H9 (cell line): ENCODE measurements at regions not wholly inside any gene's neighbourhood (a gene's known extent, or its start where the extent isn't known, plus 50 kb on each side); places are given as distances from the start of the nearest gene placed in this dataset.

Experiments used
- DNase-seq: peaks from one replicate; pipeline ENCODE4 v3.0.0-alpha.2; 2017
- H2AFZ ChIP-seq: one replicate; pipeline ENCODE4 v1.6.1; 2013; ENCODE audit warnings: mild to moderate bottlenecking, low read length, control low read depth, moderate library complexity
- H2AK5ac ChIP-seq: 2 replicates; pipeline ENCODE4 v1.6.1; 2013; ENCODE audit warnings: low read length, control low read depth, mixed read lengths; ENCODE audit not compliant: insufficient read length
- H2BK120ac ChIP-seq: one replicate; pipeline ENCODE4 v1.6.1; 2013; ENCODE audit warnings: low read depth, mild to moderate bottlenecking, low read length, control low read depth, inconsistent platforms; ENCODE audit not compliant: poor library complexity, severe bottlenecking
- H2BK12ac ChIP-seq: 2 replicates; pipeline ENCODE4 v1.6.1; 2013; ENCODE audit warnings: low read length, control low read depth, mixed read lengths, low read depth; ENCODE audit not compliant: insufficient read length
- H2BK15ac ChIP-seq: 2 replicates; pipeline ENCODE4 v1.6.1; 2013; ENCODE audit warnings: low read depth, low read length, control low read depth
- H2BK20ac ChIP-seq: one replicate; pipeline ENCODE4 v1.6.1; 2013; ENCODE audit warnings: low read depth, mild to moderate bottlenecking, low read length, control low read depth, inconsistent platforms; ENCODE audit not compliant: poor library complexity, severe bottlenecking
- H2BK5ac ChIP-seq: 2 replicates; pipeline ENCODE4 v1.6.1; 2013; ENCODE audit warnings: low read length, control low read depth, mixed read lengths; ENCODE audit not compliant: insufficient read length
- H3K14ac ChIP-seq: 2 replicates; pipeline ENCODE4 v1.6.1; 2013; ENCODE audit warnings: low read length, control low read depth; ENCODE audit not compliant: insufficient read depth
- H3K18ac ChIP-seq: 2 replicates; pipeline ENCODE4 v1.6.1; 2013; ENCODE audit warnings: low read depth, mild to moderate bottlenecking, mixed read lengths, low read length, control low read depth; ENCODE audit not compliant: insufficient read length
- H3K23ac ChIP-seq: 2 replicates; pipeline ENCODE4 v1.6.1; 2013; ENCODE audit warnings: low read length, control low read depth, mixed read lengths, low read depth; ENCODE audit not compliant: insufficient read length
- H3K23me2 ChIP-seq: 2 replicates; pipeline ENCODE4 v1.6.1; 2013; ENCODE audit warnings: low read depth, mild to moderate bottlenecking, mixed read lengths, low read length, control low read depth; ENCODE audit not compliant: insufficient read length, poor library complexity, severe bottlenecking
- H3K27ac ChIP-seq: 2 replicates; pipeline ENCODE4 v1.5.1; 2013; ENCODE audit warnings: low read length, control low read depth, mixed read lengths, low read depth; ENCODE audit not compliant: insufficient read length
- H3K27me3 ChIP-seq: 2 replicates; pipeline ENCODE4 v1.6.1; 2013; ENCODE audit warnings: low read length, control low read depth, inconsistent platforms; ENCODE audit not compliant: insufficient read depth
- H3K4ac ChIP-seq: 2 replicates; pipeline ENCODE4 v1.6.1; 2013; ENCODE audit warnings: low read depth, mild to moderate bottlenecking, control low read depth, inconsistent platforms, low read length, moderate library complexity
- H3K4me1 ChIP-seq: 2 replicates; pipeline ENCODE4 v1.6.1; 2013; ENCODE audit warnings: low read length, control low read depth, inconsistent platforms; ENCODE audit not compliant: insufficient read depth
- H3K4me2 ChIP-seq: 2 replicates; pipeline ENCODE4 v1.6.1; 2013; ENCODE audit warnings: low read length, control low read depth, mixed read lengths; ENCODE audit not compliant: insufficient read length, insufficient read depth
- H3K56ac ChIP-seq: 2 replicates; pipeline ENCODE4 v1.6.1; 2013; ENCODE audit warnings: low read depth, mild to moderate bottlenecking, mixed read lengths, low read length, control low read depth; ENCODE audit not compliant: insufficient read length
- H3K79me1 ChIP-seq: 2 replicates; pipeline ENCODE4 v1.6.1; 2013; ENCODE audit warnings: low read depth, mild to moderate bottlenecking, moderate library complexity, low read length, control low read depth, inconsistent platforms; ENCODE audit not compliant: insufficient read depth, poor library complexity, severe bottlenecking
- H3K79me2 ChIP-seq: 2 replicates; pipeline ENCODE4 v1.6.1; 2013; ENCODE audit warnings: low read length, control low read depth, inconsistent platforms; ENCODE audit not compliant: insufficient read depth
- H3K9ac ChIP-seq: 2 replicates; pipeline ENCODE4 v1.6.1; 2013; ENCODE audit warnings: low read length, control low read depth, mixed read lengths; ENCODE audit not compliant: insufficient read length; ENCODE audit errors: extremely low read depth
- H3K9me3 ChIP-seq: one replicate; pipeline ENCODE4 v1.6.1; 2013; ENCODE audit warnings: low read depth, low read length, inconsistent platforms; ENCODE audit not compliant: control insufficient read depth
- H3T11ph ChIP-seq: one replicate; pipeline ENCODE4 v1.6.1; 2013; ENCODE audit warnings: mild to moderate bottlenecking, low read length, control low read depth, inconsistent platforms
- H4K20me1 ChIP-seq: one replicate; pipeline ENCODE4 v1.6.1; 2013; ENCODE audit not compliant: control insufficient read depth, insufficient read length, insufficient read depth
- H4K5ac ChIP-seq: 2 replicates; pipeline ENCODE4 v1.6.1; 2013; ENCODE audit warnings: low read depth, mild to moderate bottlenecking, mixed read lengths, low read length, control low read depth; ENCODE audit not compliant: insufficient read length
- H4K8ac ChIP-seq: replicated peaks from 2 replicates; pipeline ENCODE4 v1.6.1; 2013; ENCODE audit warnings: low read length, control low read depth, mixed read lengths, low read depth; ENCODE audit not compliant: insufficient read length
- H4K91ac ChIP-seq: 2 replicates; pipeline ENCODE4 v1.6.1; 2013; ENCODE audit warnings: low read depth, mild to moderate bottlenecking, moderate library complexity, mixed read lengths, low read length, control low read depth; ENCODE audit not compliant: insufficient read length
- H3K27ac Mint-ChIP-seq, 3 experiments: 2 replicates in 2 of 3; 3 replicates in 1 of 3; pipeline ENCODE4 v1.8.0; 2020 to 2021; ENCODE audit warnings: mixed read lengths in 3 of 3, mild to moderate bottlenecking in 1 of 3, moderate library complexity in 1 of 3
- H3K27me3 Mint-ChIP-seq: 2 replicates; pipeline ENCODE4 v1.8.0; 2021; ENCODE audit warnings: low read depth, mild to moderate bottlenecking, moderate library complexity, mixed read lengths
- H3K36me3 Mint-ChIP-seq, 3 experiments: 2 replicates in 2 of 3; 3 replicates in 1 of 3; pipeline ENCODE4 v1.8.0; 2020 to 2021; ENCODE audit warnings: low read depth in 3 of 3, mixed read lengths in 3 of 3; ENCODE audit not compliant: insufficient read depth in 1 of 3
- H3K4me1 Mint-ChIP-seq, 2 experiments: 2 replicates each; pipeline ENCODE4 v1.8.0; 2020; ENCODE audit warnings: mixed read lengths in 2 of 2
- H3K4me3 Mint-ChIP-seq, 2 experiments: 2 replicates in 1 of 2; 3 replicates in 1 of 2; pipeline ENCODE4 v1.8.0; 2020 to 2021; ENCODE audit warnings: mild to moderate bottlenecking in 2 of 2, mixed read lengths in 2 of 2, moderate library complexity in 1 of 2
- H3K9me3 Mint-ChIP-seq, 2 experiments: 2 replicates in 1 of 2; 3 replicates in 1 of 2; pipeline ENCODE4 v1.8.0; 2020; ENCODE audit warnings: mild to moderate bottlenecking in 2 of 2, mixed read lengths in 2 of 2, moderate library complexity in 1 of 2
- CTCF ChIP-seq: fragments of 200-600 bp; sonication (generic); conservative IDR thresholded peaks from 3 replicates; pipeline ENCODE4 v1.8.0; 2021; ENCODE audit warnings: antibody characterized with exemption, mild to moderate bottlenecking
- WGBS: extraction: QIAGEN DNeasy Blood & Tissue Kit; methylation state at CpG from one replicate; pipeline ENCODE4 v1.1.7; 2013; ENCODE audit warnings: missing lambda C conversion rate, low lambda C conversion rate, mixed read lengths; ENCODE audit not compliant: insufficient read length; ENCODE audit errors: extremely low coverage; 5-methylcytosine and 5-hydroxymethylcytosine counted together

- H3K4me1 Mint-ChIP-seq, result peaks cover 3 to 5% of the 10 kb centered on the region in 2 experiments; a peak in 3 of 4 replicates
- TF ChIP-seq CTCF, result no peak
Observed at GRCh38 chr16:72590151-72590937, 418.4 kb upstream of the PMFBP1 start.

More at GRCh38 chr16:72590151-72590937, 418.4 kb upstream of the PMFBP1 start:
- no peaks in the 10 kb centered on the region for H3K23me2 ChIP-seq
- no peak overlapping the region for H3K27ac ChIP-seq
- H3K56ac ChIP-seq, result no peak overlapping the region
- no peak overlapping the region for H3K9ac ChIP-seq
- H4K20me1 ChIP-seq, result no peaks in the 10 kb centered on the region
- H3K27ac Mint-ChIP-seq, result no peak overlapping the region
- H3K4me2 ChIP-seq, result no peak overlapping the region
- no peaks in the 10 kb centered on the region for H3K79me1 ChIP-seq
- no peaks in the 10 kb centered on the region for H3K9me3 ChIP-seq
- H3K9me3 Mint-ChIP-seq, result peaks cover 0 to 4% of the 10 kb centered on the region in 2 experiments; a peak in 2 of 5 replicates
- no peak overlapping the region for H4K5ac ChIP-seq
- no peak overlapping the region for H4K91ac ChIP-seq
- no peaks in the 10 kb centered on the region for H3K27me3 Mint-ChIP-seq
- H3T11ph ChIP-seq, result no peak overlapping the region
- H3K79me2 ChIP-seq, result no peaks in the 10 kb centered on the region
- H3K4ac ChIP-seq, result no peak overlapping the region
- H2BK20ac ChIP-seq, result no peak overlapping the region
- no CpG with 5 or more reads among the region's 2 CpGs for WGBS
- no peak overlapping the region for H3K14ac ChIP-seq
- H3K23ac ChIP-seq, result no peak overlapping the region
- DNase-seq, result no peak
- H3K18ac ChIP-seq, result no peak overlapping the region
- no peak overlapping the region for H3K4me3 Mint-ChIP-seq
- H2BK5ac ChIP-seq, result no peak overlapping the region
- H2AFZ ChIP-seq, result no peak overlapping the region
- no peaks in the 10 kb centered on the region; a peak in 1 of 7 replicates for H3K36me3 Mint-ChIP-seq
- no peak overlapping the region for H2AK5ac ChIP-seq
- no peak overlapping the region for H4K8ac ChIP-seq
- H3K27me3 ChIP-seq, result no peaks in the 10 kb centered on the region
- no peak overlapping the region for H2BK15ac ChIP-seq
- H2BK12ac ChIP-seq, result no peak overlapping the region
- no peaks in the 10 kb centered on the region for H3K4me1 ChIP-seq
- H2BK120ac ChIP-seq, result no peak overlapping the region
